Activated T-helper 17 cell treated with anti-CD3 and anti-CD28 coated beads, Interleukin-2, amount 50 U/mL, for 72 hours (primary cell): ENCODE measurements at regions not wholly inside any gene's neighbourhood (a gene's known extent, or its start where the extent isn't known, plus 50 kb on each side); places are given as distances from the start of the nearest gene placed in this dataset.

Source experiments
- ATAC-seq: fragments of 150-1000 bp; cut with Tn5 transposase; replicated peaks from 2 replicates; pipeline ENCODE4 v1.10.0; 2021; ENCODE audit warnings: mild to moderate bottlenecking, moderate library complexity
- H3K27ac Mint-ChIP-seq: one replicate; pipeline ENCODE4 v1.8.0; 2022; ENCODE audit warnings: mixed read lengths
- H3K27me3 Mint-ChIP-seq: one replicate; pipeline ENCODE4 v1.8.0; 2022; ENCODE audit warnings: mixed read lengths
- H3K36me3 Mint-ChIP-seq: one replicate; pipeline ENCODE4 v1.8.0; 2022; ENCODE audit warnings: low read depth, mild to moderate bottlenecking, mixed read lengths
- H3K4me1 Mint-ChIP-seq: one replicate; pipeline ENCODE4 v1.8.0; 2022; ENCODE audit warnings: mixed read lengths
- H3K4me3 Mint-ChIP-seq: one replicate; pipeline ENCODE4 v1.8.0; 2022; ENCODE audit warnings: mild to moderate bottlenecking, mixed read lengths
- H3K9me3 Mint-ChIP-seq: one replicate; pipeline ENCODE4 v1.8.0; 2022; ENCODE audit warnings: mixed read lengths

DNA sequence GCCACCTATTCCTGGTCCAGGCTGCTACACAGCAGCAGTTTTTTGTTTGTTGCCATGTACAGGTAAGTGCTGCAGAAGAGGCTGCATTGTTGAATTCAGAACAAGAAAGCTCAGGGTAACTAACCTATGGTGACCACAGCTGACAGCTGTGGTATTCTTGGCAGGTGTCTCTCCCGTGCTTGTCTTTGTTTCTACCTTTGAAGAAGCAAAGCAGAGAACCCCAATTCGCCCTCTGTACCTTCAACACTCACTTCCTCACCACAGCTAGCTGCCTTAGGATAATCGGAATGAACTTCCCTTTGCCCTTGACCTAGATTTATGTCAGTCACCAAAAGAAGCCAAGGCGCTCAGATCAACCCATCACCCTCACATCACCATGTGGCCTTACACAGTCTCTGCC lies 1703.3 kb upstream of the SLC10A2 start:
- Mint-ChIP-seq H3K36me3 (no peaks in the 10 kb centered on the region), H3K9me3 (no peaks in the 10 kb centered on the region), H3K4me3 (no peak overlapping the region), H3K27me3 (no peaks in the 10 kb centered on the region), H3K4me1 (no peaks in the 10 kb centered on the region), H3K27ac (no peak overlapping the region)
- no peak for ATAC-seq

DNA sequence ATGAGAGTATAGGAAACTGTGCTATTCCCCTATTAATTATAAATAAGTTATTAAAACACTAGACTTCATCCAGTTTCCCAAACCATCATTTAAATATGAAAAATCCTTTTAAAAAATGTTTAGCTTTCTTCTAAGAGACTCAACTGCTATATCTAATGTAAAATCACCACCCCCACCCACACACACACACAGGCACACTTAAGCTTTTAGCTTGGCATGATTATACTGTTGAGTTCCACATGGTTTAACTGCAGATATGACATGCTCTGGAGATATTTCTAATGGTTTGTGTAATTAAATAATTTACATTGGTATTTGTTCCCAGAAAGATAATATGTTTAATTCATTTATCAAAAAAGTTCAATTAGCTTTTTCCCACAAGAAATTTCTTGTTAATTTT lies 1700.1 kb upstream of the SLC10A2 start:
- Mint-ChIP-seq H3K27ac (no peak overlapping the region), H3K4me3 (no peak overlapping the region), H3K36me3 (no peaks in the 10 kb centered on the region), H3K4me1 (no peaks in the 10 kb centered on the region), H3K9me3 (no peaks in the 10 kb centered on the region), H3K27me3 (no peaks in the 10 kb centered on the region)
- ATAC-seq: no peak

DNA sequence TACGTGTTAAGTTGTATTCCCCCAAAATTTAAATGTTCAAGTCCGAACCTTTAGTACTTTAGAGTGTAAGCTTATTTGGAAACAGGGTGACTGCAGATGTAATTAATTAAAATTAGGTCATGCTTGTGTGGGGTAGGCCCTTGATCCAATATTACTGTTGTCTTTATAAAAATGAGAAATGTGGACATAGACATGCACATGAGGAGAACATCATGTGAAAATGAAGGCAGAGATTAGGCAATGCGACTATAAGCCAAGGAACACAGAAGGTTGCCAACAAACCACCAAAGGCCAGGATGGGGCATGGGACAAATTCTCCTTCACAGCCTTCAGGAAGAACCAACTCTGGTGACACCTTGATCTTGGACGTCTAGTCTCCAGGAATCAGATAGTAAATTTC lies 1698.4 kb upstream of the SLC10A2 start:
- H3K4me1 Mint-ChIP-seq: no peaks in the 10 kb centered on the region
- no peaks in the 10 kb centered on the region for H3K9me3 Mint-ChIP-seq
- H3K27me3 Mint-ChIP-seq: no peaks in the 10 kb centered on the region

DNA sequence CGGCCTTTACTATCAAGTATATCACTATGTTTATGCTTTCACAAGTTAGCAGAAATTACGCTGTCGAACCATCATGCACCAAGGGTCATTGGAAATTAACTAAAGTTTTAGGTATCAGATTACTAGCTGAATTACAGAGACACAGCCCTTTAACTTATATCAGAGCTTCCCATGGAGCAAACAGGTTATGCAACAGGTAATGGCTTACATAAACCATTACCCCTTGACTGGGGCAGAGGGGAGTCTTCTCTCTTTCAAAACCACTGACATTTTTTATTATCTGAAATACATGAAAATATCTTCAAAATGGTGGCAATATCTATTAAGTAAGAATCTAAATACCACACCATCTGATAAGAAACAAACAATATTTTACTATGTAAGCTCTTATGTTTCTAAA lies 1692.9 kb upstream of the SLC10A2 start:
- H3K4me3 Mint-ChIP-seq: no peak overlapping the region
- no peak for ATAC-seq
- H3K9me3 Mint-ChIP-seq: no peaks in the 10 kb centered on the region
- H3K27ac Mint-ChIP-seq: no peak overlapping the region
- no peaks in the 10 kb centered on the region for H3K27me3 Mint-ChIP-seq
- no peaks in the 10 kb centered on the region for H3K4me1 Mint-ChIP-seq
- no peaks in the 10 kb centered on the region for H3K36me3 Mint-ChIP-seq

More for the DNA sequence above, 1698.4 kb upstream of the SLC10A2 start:
- Mint-ChIP-seq H3K27ac (no peak overlapping the region), H3K36me3 (no peaks in the 10 kb centered on the region), H3K4me3 (no peak overlapping the region)
- ATAC-seq: no peak

DNA sequence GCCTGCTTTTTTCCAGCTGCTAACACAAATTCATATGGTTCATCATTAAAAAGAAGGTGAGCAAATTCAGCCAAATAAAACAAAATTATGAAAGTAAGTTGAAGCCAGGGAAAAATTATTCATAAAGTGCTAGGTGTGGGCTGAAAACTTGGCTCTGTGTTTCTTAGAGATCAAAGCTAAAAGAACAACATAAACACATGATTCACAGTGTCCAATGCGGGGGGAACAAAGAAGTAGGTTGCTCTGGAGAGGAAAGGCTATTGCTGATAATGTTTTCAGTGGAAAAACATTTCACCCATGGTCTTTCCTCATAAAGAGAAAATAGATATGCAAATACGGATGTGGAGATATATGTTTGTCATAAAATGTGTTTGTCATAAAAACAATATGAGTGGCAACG lies 1691.5 kb upstream of the SLC10A2 start:
- no peaks in the 10 kb centered on the region for H3K27me3 Mint-ChIP-seq
- ATAC-seq: no peak
- no peaks in the 10 kb centered on the region for H3K36me3 Mint-ChIP-seq
- no peaks in the 10 kb centered on the region for H3K4me1 Mint-ChIP-seq
- H3K4me3 Mint-ChIP-seq: no peak overlapping the region
- no peaks in the 10 kb centered on the region for H3K9me3 Mint-ChIP-seq
- no peak overlapping the region for H3K27ac Mint-ChIP-seq

DNA sequence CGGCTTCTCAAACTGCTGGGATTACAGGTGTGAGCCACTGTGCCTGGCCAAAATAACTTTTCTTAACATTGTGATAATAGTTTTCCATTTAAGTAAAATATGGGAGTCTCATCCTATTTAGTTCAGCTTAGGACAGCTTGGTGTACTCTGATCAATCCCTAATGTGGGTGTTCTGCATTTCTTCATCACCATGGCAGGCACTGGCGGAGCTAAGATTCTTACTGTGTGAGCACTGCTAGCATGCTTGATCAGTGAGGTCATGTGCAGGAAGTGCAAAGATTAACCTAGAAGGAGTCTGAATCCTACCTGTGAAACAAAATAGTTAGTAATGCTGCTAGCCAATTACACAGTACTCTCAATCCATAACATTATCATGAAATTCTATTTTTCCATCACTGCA lies 1684.2 kb upstream of the SLC10A2 start:
- no peak for ATAC-seq
- Mint-ChIP-seq H3K4me3 (no peak overlapping the region), H3K4me1 (no peaks in the 10 kb centered on the region), H3K36me3 (no peaks in the 10 kb centered on the region), H3K27ac (no peak overlapping the region), H3K27me3 (peaks cover 3% of the 10 kb centered on the region), H3K9me3 (no peaks in the 10 kb centered on the region)

DNA sequence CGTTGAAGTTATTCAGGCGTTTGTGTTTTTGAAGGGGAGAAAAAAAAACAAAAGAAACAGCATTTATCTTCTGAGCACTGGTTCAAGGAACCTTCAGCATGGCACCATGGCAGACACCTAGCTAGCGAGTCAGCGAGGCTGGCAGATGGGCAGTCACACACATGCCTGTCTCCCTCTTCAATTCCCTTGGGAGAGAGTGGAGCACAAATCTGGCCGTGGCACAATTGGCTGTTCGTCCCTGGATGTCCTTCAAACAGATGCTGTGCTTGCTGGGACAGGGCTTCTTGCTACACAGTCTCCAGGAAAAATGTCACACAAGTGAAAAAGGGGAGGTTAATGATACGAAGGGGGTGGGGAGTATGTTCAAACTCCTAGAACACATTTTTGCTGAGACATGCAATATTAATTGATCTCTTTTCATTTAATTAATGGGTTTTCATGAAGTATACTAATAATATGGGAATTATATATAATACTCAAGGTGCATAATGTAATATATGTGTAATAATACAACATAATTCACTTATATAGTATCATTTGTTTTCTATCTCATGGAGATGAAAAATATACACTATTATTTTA lies 1674.5 kb upstream of the SLC10A2 start:
- no peak overlapping the region for H3K27ac Mint-ChIP-seq
- H3K36me3 Mint-ChIP-seq: no peaks in the 10 kb centered on the region
- H3K27me3 Mint-ChIP-seq: no peaks in the 10 kb centered on the region
- ATAC-seq: no peak
- no peaks in the 10 kb centered on the region for H3K9me3 Mint-ChIP-seq
- no peaks in the 10 kb centered on the region for H3K4me1 Mint-ChIP-seq
- no peak overlapping the region for H3K4me3 Mint-ChIP-seq

DNA sequence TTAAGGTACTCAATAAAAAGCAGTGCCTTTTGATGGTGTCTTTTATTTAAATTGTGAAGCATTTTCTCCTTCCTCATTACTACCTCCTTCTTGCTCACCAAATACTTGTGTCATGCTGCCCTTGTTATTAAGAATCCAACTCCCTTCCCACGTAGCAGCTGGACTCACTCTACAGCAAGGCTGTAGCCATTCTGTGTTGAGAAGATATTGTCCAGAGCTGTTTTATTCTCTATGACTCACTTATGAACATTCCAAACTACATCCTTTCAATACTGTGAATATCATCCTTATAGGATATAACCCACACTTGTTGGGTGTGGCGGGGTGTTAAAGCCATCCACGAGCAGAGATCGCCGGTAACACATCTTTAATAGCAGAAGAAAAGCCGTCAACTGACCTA lies 1671.5 kb upstream of the SLC10A2 start:
- no peak overlapping the region for H3K27ac Mint-ChIP-seq
- H3K9me3 Mint-ChIP-seq: no peaks in the 10 kb centered on the region
- H3K27me3 Mint-ChIP-seq: peaks cover under 1% of the 10 kb centered on the region
- no peak overlapping the region for H3K4me3 Mint-ChIP-seq
- no peaks in the 10 kb centered on the region for H3K36me3 Mint-ChIP-seq
- no peaks in the 10 kb centered on the region for H3K4me1 Mint-ChIP-seq
- no peak for ATAC-seq

DNA sequence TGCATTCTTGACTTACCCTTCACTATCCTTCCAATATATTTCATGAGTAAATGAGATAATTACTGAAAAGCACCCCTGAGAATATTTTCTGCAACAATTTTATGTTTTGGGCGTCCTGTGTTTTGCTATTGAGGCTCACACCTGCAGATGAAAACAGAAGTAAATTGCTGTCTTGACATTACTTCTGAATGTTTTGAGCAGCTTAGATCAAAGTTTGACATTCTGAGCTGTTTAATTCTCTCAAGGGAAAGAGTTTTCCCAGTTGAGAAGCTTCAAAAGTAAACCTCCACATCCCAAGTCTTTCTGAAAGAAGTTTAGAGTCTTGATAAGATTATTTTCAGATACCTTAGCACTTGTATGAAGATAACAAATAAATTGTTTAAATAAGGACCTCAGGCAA lies 1667.2 kb upstream of the SLC10A2 start:
- Mint-ChIP-seq H3K4me3 (no peak overlapping the region), H3K4me1 (no peaks in the 10 kb centered on the region), H3K9me3 (no peaks in the 10 kb centered on the region), H3K27ac (no peak overlapping the region), H3K27me3 (peaks cover 6% of the 10 kb centered on the region), H3K36me3 (no peaks in the 10 kb centered on the region)
- ATAC-seq: no peak

DNA sequence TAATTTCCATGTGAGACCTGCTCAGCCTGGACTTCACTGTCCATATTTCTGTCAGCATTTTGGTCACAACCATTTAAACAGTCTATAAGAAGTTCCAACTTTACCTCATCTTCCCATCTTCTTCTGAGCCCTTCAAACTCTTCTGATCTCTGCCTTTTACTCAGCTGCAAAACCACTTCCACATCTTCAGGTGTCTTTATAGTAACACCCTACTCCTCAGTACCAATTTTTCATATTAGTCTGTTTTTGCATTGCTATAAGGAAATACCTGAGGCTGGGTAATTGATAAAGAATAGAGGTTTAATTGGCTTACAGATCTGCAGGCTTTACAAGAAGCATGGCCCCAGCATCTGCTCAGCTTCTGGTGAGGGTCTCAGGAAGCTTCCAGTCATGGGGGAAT lies 1648.9 kb upstream of the SLC10A2 start:
- no peaks in the 10 kb centered on the region for H3K36me3 Mint-ChIP-seq
- H3K9me3 Mint-ChIP-seq: peaks cover 3% of the 10 kb centered on the region
- H3K4me3 Mint-ChIP-seq: no peak overlapping the region
- no peak overlapping the region for H3K27ac Mint-ChIP-seq
- no peaks in the 10 kb centered on the region for H3K4me1 Mint-ChIP-seq
- no peak for ATAC-seq
- no peaks in the 10 kb centered on the region for H3K27me3 Mint-ChIP-seq

DNA sequence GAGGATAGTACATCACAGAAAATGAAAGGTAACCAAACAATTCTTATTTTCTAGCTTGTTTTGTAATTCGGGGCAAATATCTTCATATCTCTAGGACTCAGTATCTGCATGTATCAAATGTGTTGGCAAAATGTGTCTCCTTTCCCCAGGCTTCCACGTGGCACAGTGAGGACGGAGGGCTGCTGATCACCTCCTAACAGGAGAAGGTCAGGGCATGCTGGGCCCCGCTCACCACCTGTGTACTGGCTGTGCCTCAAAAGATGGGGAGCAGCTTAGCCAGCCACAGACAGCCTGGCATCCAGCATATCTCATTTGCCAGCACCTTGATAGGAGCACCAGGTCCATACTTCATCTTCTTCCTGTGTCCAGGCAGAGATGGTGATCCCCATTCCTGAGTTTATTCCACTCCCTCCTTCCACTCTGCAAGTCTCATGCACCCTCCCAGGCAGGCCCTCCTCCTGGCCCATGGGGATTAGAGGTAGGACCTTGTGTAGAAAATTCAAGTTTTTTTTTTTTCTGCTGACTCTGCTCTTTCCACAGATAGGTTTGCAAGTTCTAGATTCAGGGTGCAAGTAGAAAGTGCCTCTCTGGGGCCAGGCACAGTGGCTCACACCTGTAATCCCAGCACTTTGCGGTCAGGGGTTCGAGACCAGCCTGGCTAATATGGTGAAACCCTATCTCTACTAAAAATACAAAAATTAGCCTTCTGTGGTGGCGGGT lies 1639.0 kb upstream of the SLC10A2 start:
- no peaks in the 10 kb centered on the region for H3K36me3 Mint-ChIP-seq
- H3K4me1 Mint-ChIP-seq: no peaks in the 10 kb centered on the region
- no peaks in the 10 kb centered on the region for H3K27me3 Mint-ChIP-seq
- H3K4me3 Mint-ChIP-seq: no peak overlapping the region
- H3K27ac Mint-ChIP-seq: no peak overlapping the region
- no peaks in the 10 kb centered on the region for H3K9me3 Mint-ChIP-seq
- ATAC-seq: no peak

DNA sequence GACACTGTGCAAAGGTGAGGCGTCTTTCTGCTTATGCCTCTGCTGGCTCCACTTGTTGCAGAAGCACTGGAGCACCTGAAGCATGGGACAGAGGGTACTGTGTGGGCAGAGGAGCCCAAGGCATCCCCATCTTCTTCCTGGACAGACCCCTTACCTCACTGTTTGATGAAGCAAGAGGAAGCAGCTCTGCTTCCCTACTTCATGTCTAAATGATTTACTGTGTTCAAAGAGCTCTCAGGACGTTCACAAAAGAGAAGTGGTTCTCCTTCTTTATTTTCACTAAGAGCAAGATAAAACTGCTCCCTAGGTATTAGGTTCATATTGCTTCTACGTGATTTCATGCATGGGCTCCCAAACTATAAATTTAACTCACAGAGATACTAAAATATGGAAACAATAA lies 1635.4 kb upstream of the SLC10A2 start:
- Mint-ChIP-seq H3K36me3 (no peaks in the 10 kb centered on the region), H3K4me1 (no peaks in the 10 kb centered on the region)

DNA sequence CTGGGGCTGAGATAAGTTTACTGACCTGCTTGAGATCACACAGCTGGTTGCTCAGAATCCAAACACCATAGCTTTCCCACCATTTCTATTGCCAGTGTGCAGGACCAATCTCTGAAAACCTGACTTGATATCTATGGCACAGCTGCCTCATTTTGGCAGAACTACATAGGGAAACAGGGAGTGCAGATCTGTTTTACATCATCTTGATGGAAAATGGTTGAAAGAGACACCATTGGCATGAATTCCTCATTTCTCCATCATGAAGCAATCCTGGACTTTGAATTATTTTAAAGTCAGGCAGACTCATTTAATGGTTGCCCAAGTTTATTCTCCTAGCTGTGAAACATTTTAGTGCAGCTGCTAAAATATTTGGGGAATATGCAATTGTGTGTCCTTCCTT lies 1628.2 kb upstream of the SLC10A2 start:
- no peaks in the 10 kb centered on the region for H3K36me3 Mint-ChIP-seq
- no peaks in the 10 kb centered on the region for H3K9me3 Mint-ChIP-seq
- H3K4me3 Mint-ChIP-seq: no peak overlapping the region
- no peak for ATAC-seq
- H3K4me1 Mint-ChIP-seq: no peaks in the 10 kb centered on the region
- H3K27me3 Mint-ChIP-seq: peaks cover 3% of the 10 kb centered on the region
- H3K27ac Mint-ChIP-seq: no peak overlapping the region

More for the DNA sequence above, 1635.4 kb upstream of the SLC10A2 start:
- Mint-ChIP-seq H3K4me3 (no peak overlapping the region), H3K27ac (no peak overlapping the region), H3K9me3 (no peaks in the 10 kb centered on the region), H3K27me3 (no peaks in the 10 kb centered on the region)
- no peak for ATAC-seq

DNA sequence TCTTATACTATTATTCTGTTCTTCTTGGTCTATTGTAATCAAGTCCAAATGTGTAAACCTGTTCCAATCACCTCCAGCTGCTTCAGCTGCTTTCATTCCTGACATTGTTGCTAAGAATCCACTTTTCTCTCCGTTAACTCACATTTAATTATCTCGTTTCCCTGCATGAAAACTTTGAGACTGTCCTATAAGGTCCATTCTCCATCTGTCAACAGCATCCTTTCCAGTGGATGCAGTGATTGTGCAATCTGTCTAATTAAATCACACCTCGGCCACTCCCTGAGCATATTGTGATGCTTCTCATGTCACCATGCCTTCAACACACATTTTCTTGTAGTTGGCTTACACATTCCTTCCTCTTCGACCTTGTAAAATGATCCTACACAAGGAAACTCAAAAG lies 1626.9 kb upstream of the SLC10A2 start:
- H3K27ac Mint-ChIP-seq: no peak overlapping the region
- no peak for ATAC-seq
- no peak overlapping the region for H3K4me3 Mint-ChIP-seq
- H3K36me3 Mint-ChIP-seq: no peaks in the 10 kb centered on the region
- no peaks in the 10 kb centered on the region for H3K9me3 Mint-ChIP-seq
- peaks cover 3% of the 10 kb centered on the region for H3K27me3 Mint-ChIP-seq
- no peaks in the 10 kb centered on the region for H3K4me1 Mint-ChIP-seq

DNA sequence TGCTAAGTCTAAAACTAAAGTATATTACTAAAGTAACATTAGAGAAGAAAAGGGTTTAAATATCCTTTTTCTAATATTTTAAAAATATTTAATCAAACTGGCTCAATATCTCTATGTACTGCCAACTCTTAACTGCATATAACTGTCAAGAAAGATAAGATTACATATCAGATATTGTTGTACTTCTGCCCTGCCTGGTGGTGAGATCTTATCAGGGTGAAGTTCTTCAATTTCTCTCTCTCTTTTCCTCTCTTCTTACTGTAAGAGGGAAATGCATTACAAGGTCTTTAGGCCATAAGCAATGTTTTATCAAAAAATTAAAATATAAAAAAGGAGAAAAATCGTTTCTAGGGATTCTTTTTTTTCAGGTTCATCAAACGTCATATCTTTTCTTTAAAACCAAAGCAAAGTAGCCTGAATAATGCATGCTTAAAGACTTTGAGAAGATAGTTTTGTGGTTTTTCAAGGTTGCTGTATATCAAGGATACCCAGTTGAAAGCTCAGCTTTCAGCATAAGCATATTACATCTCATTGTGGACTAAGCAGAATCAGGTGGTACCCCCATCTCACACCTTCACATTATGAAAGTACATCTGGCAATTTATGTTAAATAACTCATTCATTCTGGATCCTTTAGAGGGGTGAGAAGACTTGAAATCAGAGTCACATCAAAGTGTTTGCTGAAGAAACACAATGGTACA lies 1625.7 kb upstream of the SLC10A2 start:
- H3K4me1 Mint-ChIP-seq: no peaks in the 10 kb centered on the region
- no peaks in the 10 kb centered on the region for H3K36me3 Mint-ChIP-seq
- no peak overlapping the region for H3K27ac Mint-ChIP-seq
- H3K4me3 Mint-ChIP-seq: no peak overlapping the region
- H3K9me3 Mint-ChIP-seq: no peaks in the 10 kb centered on the region
- H3K27me3 Mint-ChIP-seq: peaks cover 3% of the 10 kb centered on the region
- ATAC-seq: no peak
